IPS DF 6.9 (cell line): ENCODE measurements at regions not wholly inside any gene's neighbourhood (a gene's known extent, or its start where the extent isn't known, plus 50 kb on each side); places are given as distances from the start of the nearest gene placed in this dataset.
A peak's percentile ranks its signal among the peaks of the same experiment; 100 is the strongest.
"Not testable (repeated sequence)": the region's sequence is repeated elsewhere in the genome, so short reads cannot be mapped to it uniquely, and the experiment has no call there.

Experiments
- DNase-seq: peaks from one replicate; pipeline ENCODE4 v3.0.0-alpha.2; 2013; ENCODE audit warnings: low read depth, low spot score
- H3K27ac ChIP-seq: one replicate; pipeline ENCODE4 v1.5.1; 2013; ENCODE audit warnings: low read length, control low read depth
- H3K27me3 ChIP-seq: 2 replicates; pipeline ENCODE4 v1.6.1; 2013; ENCODE audit warnings: mild to moderate bottlenecking, low read length; ENCODE audit not compliant: control insufficient read depth, insufficient read depth
- H3K36me3 ChIP-seq: 2 replicates; pipeline ENCODE4 v1.6.1; 2013; ENCODE audit warnings: low read length; ENCODE audit not compliant: control insufficient read depth, insufficient read depth
- H3K4me1 ChIP-seq: 2 replicates; pipeline ENCODE4 v1.6.1; 2013; ENCODE audit warnings: low read length; ENCODE audit not compliant: control insufficient read depth, insufficient read depth
- H3K4me3 ChIP-seq: 2 replicates; pipeline ENCODE4 v1.5.1; 2013; ENCODE audit warnings: mild to moderate bottlenecking, low read length
- H3K9me3 ChIP-seq: 2 replicates; pipeline ENCODE4 v1.6.1; 2013; ENCODE audit warnings: low read length, inconsistent platforms; ENCODE audit not compliant: control insufficient read depth, insufficient read depth
- WGBS: extraction: QIAGEN DNeasy Blood & Tissue Kit; methylation state at CpG from one replicate; pipeline ENCODE4 v1.1.7; 2013; ENCODE audit warnings: mixed read lengths, missing lambda C conversion rate; ENCODE audit not compliant: insufficient read length, insufficient coverage; 5-methylcytosine and 5-hydroxymethylcytosine counted together

DNA sequence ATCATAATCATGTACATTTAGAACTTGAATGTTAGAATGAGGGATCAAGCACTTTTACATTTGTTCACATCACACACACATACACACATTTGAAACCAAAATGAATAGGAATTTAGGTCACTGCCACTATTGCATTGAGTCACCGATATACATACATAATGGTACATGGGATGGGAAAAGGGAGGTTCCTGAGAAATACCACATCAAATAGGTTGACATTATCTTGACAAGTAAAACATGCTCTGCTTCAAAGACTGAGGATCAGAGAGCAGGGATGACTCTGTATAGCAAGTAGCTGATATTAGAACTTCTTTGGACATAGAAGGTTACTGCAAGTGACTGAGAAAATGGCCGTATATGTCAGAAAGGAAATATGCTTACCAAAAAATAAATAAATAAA, 847.2 kb downstream of the PLOD2 start:
- no peaks in the 10 kb centered on the region for H3K9me3 ChIP-seq
- H3K4me1 ChIP-seq, result no peaks in the 10 kb centered on the region
- H3K4me3 ChIP-seq, result no peak overlapping the region
- H3K27me3 ChIP-seq, result no peaks in the 10 kb centered on the region
- no CpG with 5 or more reads among the region's 2 CpGs for WGBS
- H3K36me3 ChIP-seq, result no peaks in the 10 kb centered on the region
- no peak for DNase-seq
- H3K27ac ChIP-seq, result no peak overlapping the region

- H3K27ac ChIP-seq, H3K9me3 ChIP-seq, H3K4me1 ChIP-seq, H3K27me3 ChIP-seq, H3K4me3 ChIP-seq, H3K36me3 ChIP-seq: not testable (repeated sequence)
- DNase-seq, result peak; percentile 5
- WGBS, result no CpG with 5 or more reads among the region's 4 CpGs
Measured at GRCh38 chr3:145316253-145316652, 844.7 kb downstream of the PLOD2 start.

GRCh38 chr3:145326666-145327065, 834.3 kb downstream of the PLOD2 start:
- no peak overlapping the region for H3K4me3 ChIP-seq
- no peak for DNase-seq
- H3K4me1 ChIP-seq, result no peaks in the 10 kb centered on the region
- no peaks in the 10 kb centered on the region for H3K27me3 ChIP-seq
- no peak overlapping the region for H3K27ac ChIP-seq
- no CpG with 5 or more reads among the region's 1 CpG for WGBS
- no peaks in the 10 kb centered on the region for H3K9me3 ChIP-seq
- no peaks in the 10 kb centered on the region for H3K36me3 ChIP-seq

DNA sequence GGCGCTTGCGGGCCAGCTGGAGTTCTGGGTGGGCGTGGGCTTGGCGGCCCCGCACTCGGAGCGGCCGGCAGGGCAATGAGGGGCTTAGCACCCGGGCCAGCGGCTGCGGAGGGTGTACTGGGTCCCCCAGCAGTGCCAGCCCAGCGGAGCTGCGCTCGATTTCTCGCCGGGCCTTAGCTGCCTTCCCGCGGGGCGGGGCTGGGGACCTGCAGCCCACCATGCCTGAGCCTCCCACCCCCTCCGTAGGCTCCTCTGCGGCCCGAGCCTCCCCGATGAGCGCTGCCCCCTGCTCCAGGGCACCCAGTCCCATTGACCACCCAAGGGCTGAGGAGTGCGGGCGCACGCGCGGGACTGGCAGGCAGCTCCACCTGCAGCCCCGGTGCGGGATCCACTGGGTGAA, 827.6 kb downstream of the PLOD2 start:
- H3K36me3 ChIP-seq, DNase-seq, H3K4me1 ChIP-seq, H3K9me3 ChIP-seq, H3K27me3 ChIP-seq, H3K27ac ChIP-seq, H3K4me3 ChIP-seq: not testable (repeated sequence)
- no CpG with 5 or more reads among the region's 31 CpGs for WGBS

DNA sequence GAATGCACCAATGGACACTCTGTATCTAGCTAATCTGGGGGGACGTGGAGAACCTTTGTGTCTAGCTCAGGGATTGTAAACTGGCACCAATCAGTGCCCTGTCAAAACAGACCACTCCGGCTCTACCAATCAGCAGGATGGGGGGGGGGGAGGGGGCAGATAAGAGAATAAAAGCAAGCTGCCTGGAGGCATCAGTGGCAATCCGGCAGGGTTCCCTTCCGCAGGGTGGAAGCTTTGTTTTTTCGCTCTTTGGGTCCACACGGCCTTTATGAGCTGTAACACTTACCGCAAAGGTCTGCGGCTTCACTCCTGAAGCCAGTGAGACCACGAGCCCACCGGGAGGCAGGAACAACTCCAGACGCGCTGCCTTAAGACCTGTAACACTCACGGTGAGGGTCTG, 827.1 kb downstream of the PLOD2 start:
- Histone ChIP-seq H3K4me3 (no peak overlapping the region), H3K36me3 (no peaks in the 10 kb centered on the region), H3K4me1 (no peaks in the 10 kb centered on the region), H3K27me3 (no peaks in the 10 kb centered on the region), H3K9me3 (no peaks in the 10 kb centered on the region), H3K27ac (no peak overlapping the region)
- DNase-seq, result no peak
- WGBS, result no CpG with 5 or more reads among the region's 13 CpGs

- no peaks in the 10 kb centered on the region for H3K4me1 ChIP-seq
- no peak overlapping the region for H3K4me3 ChIP-seq
- H3K36me3 ChIP-seq, result no peaks in the 10 kb centered on the region
- no CpG with 5 or more reads among the region's 4 CpGs for WGBS
- H3K27me3 ChIP-seq, result no peaks in the 10 kb centered on the region
- H3K9me3 ChIP-seq, result peaks cover 2% of the 10 kb centered on the region; the same call in 1 of the 2 replicates
- no peak overlapping the region for H3K27ac ChIP-seq
- DNase-seq, result no peak
Measured at GRCh38 chr3:145355206-145355605, 805.8 kb downstream of the PLOD2 start.

- no peak overlapping the region for H3K4me3 ChIP-seq
- no CpG with 5 or more reads among the region's 5 CpGs for WGBS
- H3K36me3 ChIP-seq, result no peaks in the 10 kb centered on the region
- peaks cover 2% of the 10 kb centered on the region; the same call in 1 of the 2 replicates for H3K9me3 ChIP-seq
- no peaks in the 10 kb centered on the region for H3K27me3 ChIP-seq
- H3K27ac ChIP-seq, result no peak overlapping the region
- no peaks in the 10 kb centered on the region for H3K4me1 ChIP-seq
- no peak for DNase-seq
Measured at GRCh38 chr3:145357453-145357852, 803.5 kb downstream of the PLOD2 start.

DNA sequence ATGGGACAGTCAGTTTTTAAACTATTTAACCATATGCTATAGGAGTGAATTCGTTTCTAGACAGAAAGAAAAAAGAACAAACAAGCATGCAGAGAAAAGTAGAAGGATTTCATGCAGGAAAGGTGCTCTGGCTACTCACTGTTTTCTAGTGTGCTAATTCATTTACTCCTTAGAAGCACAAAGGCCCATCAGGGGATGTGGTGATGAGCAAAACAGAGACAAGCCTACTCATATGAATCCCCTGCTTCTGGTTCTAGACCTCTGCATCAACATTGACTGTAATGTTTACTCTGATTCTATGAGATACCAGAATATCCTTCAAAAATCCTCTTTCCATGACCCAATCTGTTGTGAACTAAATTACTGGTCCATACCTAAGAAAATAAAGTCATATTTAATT, 801.9 kb downstream of the PLOD2 start:
- DNase-seq, result no peak
- Histone ChIP-seq H3K27ac (no peak overlapping the region), H3K4me1 (no peaks in the 10 kb centered on the region), H3K9me3 (peaks cover 2% of the 10 kb centered on the region; the same call in 1 of the 2 replicates), H3K36me3 (no peaks in the 10 kb centered on the region), H3K27me3 (no peaks in the 10 kb centered on the region), H3K4me3 (no peak overlapping the region)
- WGBS, result no CpG with 5 or more reads among the region's 1 CpG

- H3K27me3 ChIP-seq, result no peaks in the 10 kb centered on the region
- no peak overlapping the region for H3K4me3 ChIP-seq
- WGBS, result no CpG with 5 or more reads among the region's 2 CpGs
- no peaks in the 10 kb centered on the region for H3K4me1 ChIP-seq
- H3K27ac ChIP-seq, result no peak overlapping the region
- no peak for DNase-seq
- H3K9me3 ChIP-seq, result no peaks in the 10 kb centered on the region
- H3K36me3 ChIP-seq, result no peaks in the 10 kb centered on the region
Measured at GRCh38 chr3:145368748-145369147, 792.2 kb downstream of the PLOD2 start.

DNA sequence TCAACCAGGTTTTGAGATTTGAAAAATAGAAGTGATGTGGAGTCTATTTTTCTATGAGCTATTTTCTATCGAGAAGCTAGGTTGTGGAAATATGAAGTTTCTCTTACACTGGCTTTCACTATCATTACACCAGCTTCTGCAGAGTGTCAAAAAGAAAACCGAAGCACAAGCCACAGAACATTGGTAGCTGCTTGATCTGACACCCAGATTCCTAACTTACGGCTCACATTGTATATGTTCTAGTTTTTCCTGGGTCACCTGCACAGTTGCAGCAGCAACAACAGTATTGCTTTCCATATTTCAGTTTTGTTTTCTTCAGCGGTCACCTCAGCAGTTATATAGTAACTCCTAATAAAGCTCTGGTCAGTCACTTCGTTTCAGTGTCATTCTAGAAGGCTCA, 790.1 kb downstream of the PLOD2 start:
- no CpG with 5 or more reads among the region's 5 CpGs for WGBS

DNA sequence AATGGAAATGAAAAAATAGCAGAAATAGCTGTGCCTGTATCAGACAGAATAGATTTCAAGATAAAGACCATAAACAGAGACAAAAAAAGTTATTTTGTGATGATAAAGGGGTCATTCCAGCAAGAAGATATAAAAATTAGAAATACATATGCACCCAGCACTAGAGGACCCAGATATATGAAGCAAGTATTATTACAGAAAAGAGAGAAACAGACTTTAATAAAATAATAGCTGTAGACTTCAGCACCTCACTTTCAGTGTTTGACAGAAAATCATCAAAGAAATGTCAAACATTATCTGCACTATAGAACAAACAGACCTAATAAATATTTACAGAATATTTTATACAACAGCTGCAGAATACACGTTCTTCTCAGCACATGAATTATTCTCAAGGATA, 783.7 kb downstream of the PLOD2 start:
- H3K27me3 ChIP-seq, result no peaks in the 10 kb centered on the region
- no peak overlapping the region for H3K27ac ChIP-seq
- no peak for DNase-seq
- H3K9me3 ChIP-seq, result no peaks in the 10 kb centered on the region
- no peaks in the 10 kb centered on the region for H3K4me1 ChIP-seq
- no peak overlapping the region for H3K4me3 ChIP-seq
- WGBS, result no CpG with 5 or more reads among the region's 1 CpG
- H3K36me3 ChIP-seq, result no peaks in the 10 kb centered on the region

More for the DNA sequence above, 790.1 kb downstream of the PLOD2 start:
- no peak for DNase-seq
- H3K4me1 ChIP-seq, result no peaks in the 10 kb centered on the region
- no peak overlapping the region for H3K27ac ChIP-seq
- no peaks in the 10 kb centered on the region for H3K36me3 ChIP-seq
- H3K27me3 ChIP-seq, result no peaks in the 10 kb centered on the region
- no peaks in the 10 kb centered on the region for H3K9me3 ChIP-seq
- no peak overlapping the region for H3K4me3 ChIP-seq
